ENCODE measurements at regions not wholly inside any gene's neighbourhood (a gene's known extent, or its start where the extent isn't known, plus 50 kb on each side); places are given as distances from the start of the nearest gene placed in this dataset.

- WGBS (ENCODE audit: extremely low coverage, insufficient read length, low lambda C conversion rate): no CpG with 5 or more reads among the region's 2 CpGs
- H2BK5ac ChIP-seq (ENCODE audit: insufficient read length, low read length): no peak overlapping the region
- H3K4ac ChIP-seq (ENCODE audit: low read depth, low read length): no peak overlapping the region
- H2BK20ac ChIP-seq (ENCODE audit: low read depth, low read length, poor library complexity, severe bottlenecking): no peak overlapping the region
- H3K9me3 ChIP-seq (ENCODE audit: control insufficient read depth, low read depth, low read length): no peaks in the 10 kb centered on the region
- no peaks in the 10 kb centered on the region for H3K79me2 ChIP-seq (ENCODE audit: insufficient read depth, low read length)
- H3K27ac ChIP-seq (ENCODE audit: insufficient read length, low read depth, low read length): no peak overlapping the region
- H3K27ac Mint-ChIP-seq: no peak overlapping the region
- H3K4me1 ChIP-seq (ENCODE audit: insufficient read depth, low read length): no peaks in the 10 kb centered on the region
- H4K20me1 ChIP-seq (ENCODE audit: control insufficient read depth, insufficient read depth, insufficient read length): no peaks in the 10 kb centered on the region
- no peak overlapping the region for H3K56ac ChIP-seq (ENCODE audit: insufficient read length, low read depth, low read length)
- H3K79me1 ChIP-seq (ENCODE audit: insufficient read depth, low read depth, low read length, poor library complexity, severe bottlenecking): no peaks in the 10 kb centered on the region
- H3K23me2 ChIP-seq (ENCODE audit: insufficient read length, low read depth, low read length, poor library complexity, severe bottlenecking): no peaks in the 10 kb centered on the region
- no peak overlapping the region for H3K18ac ChIP-seq (ENCODE audit: insufficient read length, low read depth, low read length)
- no peak overlapping the region for H2AK5ac ChIP-seq (ENCODE audit: insufficient read length, low read length)
- no peak overlapping the region for H3K23ac ChIP-seq (ENCODE audit: insufficient read length, low read depth, low read length)
- TF ChIP-seq CTCF (conservative IDR thresholded peaks at IDR 0.05): no peak
- no peak overlapping the region for H2BK12ac ChIP-seq (ENCODE audit: insufficient read length, low read depth, low read length)
- H4K5ac ChIP-seq (ENCODE audit: insufficient read length, low read depth, low read length): no peak overlapping the region
- no peak overlapping the region for H3K9ac ChIP-seq (ENCODE audit: extremely low read depth, insufficient read length, low read length)
- H2AFZ ChIP-seq (ENCODE audit: low read length): no peak overlapping the region
- no peak overlapping the region; the same call in 1 of the 2 replicates for H3K14ac ChIP-seq (ENCODE audit: insufficient read depth, low read length)
- H3K4me2 ChIP-seq (ENCODE audit: insufficient read depth, insufficient read length, low read length): no peak overlapping the region
- H3K4me3 Mint-ChIP-seq: no peak overlapping the region
- H2BK15ac ChIP-seq (ENCODE audit: low read depth, low read length): no peak overlapping the region
- H4K8ac ChIP-seq (replicated peaks; ENCODE audit: insufficient read length, low read depth, low read length): no peak overlapping the region
- H3K4me1 Mint-ChIP-seq: no peaks in the 10 kb centered on the region
- H2BK120ac ChIP-seq (ENCODE audit: low read depth, low read length, poor library complexity, severe bottlenecking): no peak overlapping the region
- H3K27me3 ChIP-seq (ENCODE audit: insufficient read depth, low read length): no peaks in the 10 kb centered on the region
- no peak overlapping the region for H3T11ph ChIP-seq (ENCODE audit: low read length)
- H3K9me3 Mint-ChIP-seq: no peaks in the 10 kb centered on the region
- no peak overlapping the region for H4K91ac ChIP-seq (ENCODE audit: insufficient read length, low read depth, low read length)
- H3K36me3 Mint-ChIP-seq (ENCODE audit: insufficient read depth in 1 of 3, low read depth in 3 of 3): no peaks in the 10 kb centered on the region
- DNase-seq: no peak
- H3K27me3 Mint-ChIP-seq (ENCODE audit: low read depth): no peaks in the 10 kb centered on the region; the same call in none of the 2 replicates
Measured at GRCh38 chr2:103123516-103123915, 361.7 kb downstream of the TMEM182 start.
